Neural cell (in vitro differentiated cells): ENCODE measurements at regions not wholly inside any gene's neighbourhood (a gene's known extent, or its start where the extent isn't known, plus 50 kb on each side); places are given as distances from the start of the nearest gene placed in this dataset.
"Not testable (repeated sequence)": the region's sequence is repeated elsewhere in the genome, so short reads cannot be mapped to it uniquely, and the experiment has no call there.

Experiments used
- H2AFZ ChIP-seq: fragments of 200-600, 300-800 bp; sonication (generic), shearing (Covaris generic); 2 replicates; pipeline ENCODE4 v1.6.0; 2014; ENCODE audit warnings: low read depth, mild to moderate bottlenecking, antibody characterized with exemption, low read length, moderate library complexity
- H3F3A ChIP-seq: fragments of 200-600 bp; shearing (Covaris generic); 2 replicates; pipeline ENCODE4 v1.6.1; 2016; ENCODE audit warnings: mild to moderate bottlenecking, moderate library complexity, mixed read lengths, antibody characterized with exemption, low read length; ENCODE audit not compliant: insufficient read depth, poor library complexity, severe bottlenecking
- H3K27ac ChIP-seq: fragments of 200-600, 300-800 bp; sonication (generic), shearing (Covaris generic); 2 replicates; pipeline ENCODE4 v1.5.1; 2014; ENCODE audit warnings: mild to moderate bottlenecking, low read length, moderate library complexity
- H3K27me3 ChIP-seq: fragments of 300-800, 200-600 bp; sonication (generic), shearing (Covaris generic); 2 replicates; pipeline ENCODE4 v1.6.0; 2014; ENCODE audit warnings: mild to moderate bottlenecking, low read depth, low read length, moderate library complexity; ENCODE audit not compliant: insufficient read depth
- H3K36me3 ChIP-seq: fragments of 300-800, 200-600 bp; sonication (generic), shearing (Covaris generic); 2 replicates; pipeline ENCODE4 v1.5.1; 2014; ENCODE audit warnings: mild to moderate bottlenecking, antibody characterized with exemption, low read length, moderate library complexity; ENCODE audit not compliant: insufficient read depth
- H3K4me2 ChIP-seq: fragments of 300-800, 200-600 bp; sonication (generic), shearing (Covaris generic); 2 replicates; pipeline ENCODE4 v1.6.0; 2014; ENCODE audit warnings: mild to moderate bottlenecking, low read length
- H3K4me3 ChIP-seq: fragments of 300-800, 200-600 bp; sonication (generic), shearing (Covaris generic); 2 replicates; pipeline ENCODE4 v1.5.1; 2014; ENCODE audit warnings: mild to moderate bottlenecking, low read length, moderate library complexity
- H3K79me2 ChIP-seq: fragments of 200-600 bp; shearing (Covaris generic); replicated peaks from 2 replicates; pipeline ENCODE4 v1.6.0; 2014; ENCODE audit warnings: mild to moderate bottlenecking, low read length, moderate library complexity; ENCODE audit not compliant: insufficient read depth
- H3K9ac ChIP-seq: fragments of 300-800, 200-600 bp; sonication (generic), shearing (Covaris generic); 2 replicates; pipeline ENCODE4 v1.6.1; 2016; ENCODE audit warnings: mild to moderate bottlenecking, low read length, mixed read lengths
- H3K9me2 ChIP-seq: fragments of 200-600 bp; shearing (Covaris generic); 2 replicates; pipeline ENCODE4 v1.6.1; 2016; ENCODE audit warnings: mild to moderate bottlenecking, low read length, mixed read lengths; ENCODE audit not compliant: insufficient read depth
- H3K9me3 ChIP-seq: fragments of 200-600, 300-800 bp; sonication (generic), shearing (Covaris generic); 2 replicates; pipeline ENCODE4 v1.6.1; 2016; ENCODE audit warnings: mild to moderate bottlenecking, mixed run types, low read length, moderate library complexity, mixed read lengths
- H4K20me1 ChIP-seq: fragments of 200-600 bp; shearing (Covaris generic); 2 replicates; pipeline ENCODE4 v1.6.1; 2016; ENCODE audit warnings: mild to moderate bottlenecking, mixed run types; ENCODE audit not compliant: insufficient read depth
- EP300 ChIP-seq: fragments of 450-650 bp; conservative IDR thresholded peaks from 2 replicates; pipeline ENCODE4 v1.6.1; 2014; ENCODE audit warnings: antibody characterized with exemption, mild to moderate bottlenecking, moderate library complexity; ENCODE audit not compliant: poor library complexity, severe bottlenecking
- EZH2 ChIP-seq: fragments of 200-600, 300-800 bp; shearing (Covaris generic), sonication (generic); IDR thresholded peaks from 2 replicates; pipeline ENCODE4 v1.6.1; 2014; ENCODE audit warnings: antibody characterized with exemption, low read length, borderline replicate concordance, mild to moderate bottlenecking; ENCODE audit not compliant: insufficient read depth, poor library complexity, severe bottlenecking
- MXI1 ChIP-seq: fragments of 450-650 bp; conservative IDR thresholded peaks from 2 replicates; pipeline ENCODE4 v1.6.1; 2014; ENCODE audit warnings: antibody characterized with exemption, mild to moderate bottlenecking; ENCODE audit not compliant: poor library complexity, severe bottlenecking
- POLR2AphosphoS5 ChIP-seq: IDR thresholded peaks from 2 replicates; pipeline ENCODE4 v1.6.1; 2012
- RAD21 ChIP-seq: fragments of 450-650 bp; conservative IDR thresholded peaks from 2 replicates; pipeline ENCODE4 v1.6.1; 2014; ENCODE audit warnings: antibody characterized with exemption, mild to moderate bottlenecking, moderate library complexity
- SMC3 ChIP-seq: fragments of 450-650 bp; conservative IDR thresholded peaks from 2 replicates; pipeline ENCODE4 v1.6.1; 2014; ENCODE audit warnings: antibody characterized with exemption, mild to moderate bottlenecking, moderate library complexity; ENCODE audit not compliant: poor library complexity
- TAF1 ChIP-seq: IDR thresholded peaks from 2 replicates; pipeline ENCODE4 v1.6.1; 2012; ENCODE audit warnings: low read depth
- TF ChIP-seq, protein P1 (sequence below): IDR thresholded peaks from 2 replicates; pipeline ENCODE4 v1.6.1; 2012; ENCODE audit warnings: borderline replicate concordance
- TF ChIP-seq, protein P2 (sequence below): fragments of 450-650 bp; IDR thresholded peaks from 2 replicates; pipeline ENCODE4 v1.5.1; 2014; ENCODE audit warnings: antibody characterized with exemption, mild to moderate bottlenecking, moderate library complexity; ENCODE audit not compliant: poor library complexity, severe bottlenecking

DNA sequence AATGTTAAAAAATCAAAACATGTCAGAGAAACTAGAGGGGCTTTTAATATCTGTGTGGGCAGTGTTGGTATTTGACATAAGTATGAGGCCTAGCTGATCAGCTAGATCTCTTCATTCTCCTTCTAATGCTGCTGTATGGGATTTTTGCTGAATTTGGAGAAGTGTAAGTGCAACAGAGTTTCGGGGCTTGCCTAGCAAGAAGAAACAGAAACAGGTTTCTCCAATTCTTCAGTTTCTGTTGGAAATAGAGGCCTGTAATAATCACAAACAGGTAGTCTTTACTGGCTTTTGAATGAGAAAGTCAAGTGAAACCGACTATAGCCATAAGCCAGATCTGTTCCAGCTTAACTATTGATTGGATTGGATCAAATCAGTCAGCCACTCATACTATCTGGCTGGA is 96.4 kb upstream of the PCLO start:
- Histone ChIP-seq H3K27me3 (no peaks in the 10 kb centered on the region), H3K36me3 (no peaks in the 10 kb centered on the region), H3K9me2 (no peaks in the 10 kb centered on the region), H3F3A (no peaks in the 10 kb centered on the region), H2AFZ (no peak overlapping the region), H3K27ac (no peak overlapping the region), H3K4me2 (no peak overlapping the region), H3K79me2 (no peaks in the 10 kb centered on the region), H4K20me1 (no peaks in the 10 kb centered on the region), H3K9me3 (no peaks in the 10 kb centered on the region), H3K4me3 (no peak overlapping the region), H3K9ac (no peak overlapping the region)
- no peak for TF ChIP-seq TAF1

DNA sequence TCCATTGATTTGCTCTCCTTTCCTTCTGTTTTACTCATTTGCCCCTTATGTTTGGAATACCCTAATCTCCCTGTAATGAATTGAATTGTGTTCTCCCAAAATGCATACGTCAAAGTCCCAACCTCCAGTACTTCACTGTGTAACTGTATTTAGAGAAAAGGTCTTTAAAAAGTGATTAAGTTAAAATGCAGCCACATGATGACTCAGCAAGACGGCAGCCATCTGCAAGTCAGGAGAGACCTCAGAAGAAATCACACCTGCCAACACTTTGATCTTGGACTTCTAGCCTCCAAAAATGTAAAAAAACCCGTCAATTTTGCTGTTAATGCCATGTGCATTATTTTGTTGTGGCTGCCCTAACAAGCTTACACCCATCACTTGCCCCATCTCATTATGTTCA is 85.3 kb upstream of the PCLO start:
- TF ChIP-seq EZH2 (no peak), SMC3 (no peak), MXI1 (no peak), TAF1 (no peak), POLR2AphosphoS5 (no peak), RAD21 (no peak), EP300 (no peak)
- TF ChIP-seq, protein P1, sequence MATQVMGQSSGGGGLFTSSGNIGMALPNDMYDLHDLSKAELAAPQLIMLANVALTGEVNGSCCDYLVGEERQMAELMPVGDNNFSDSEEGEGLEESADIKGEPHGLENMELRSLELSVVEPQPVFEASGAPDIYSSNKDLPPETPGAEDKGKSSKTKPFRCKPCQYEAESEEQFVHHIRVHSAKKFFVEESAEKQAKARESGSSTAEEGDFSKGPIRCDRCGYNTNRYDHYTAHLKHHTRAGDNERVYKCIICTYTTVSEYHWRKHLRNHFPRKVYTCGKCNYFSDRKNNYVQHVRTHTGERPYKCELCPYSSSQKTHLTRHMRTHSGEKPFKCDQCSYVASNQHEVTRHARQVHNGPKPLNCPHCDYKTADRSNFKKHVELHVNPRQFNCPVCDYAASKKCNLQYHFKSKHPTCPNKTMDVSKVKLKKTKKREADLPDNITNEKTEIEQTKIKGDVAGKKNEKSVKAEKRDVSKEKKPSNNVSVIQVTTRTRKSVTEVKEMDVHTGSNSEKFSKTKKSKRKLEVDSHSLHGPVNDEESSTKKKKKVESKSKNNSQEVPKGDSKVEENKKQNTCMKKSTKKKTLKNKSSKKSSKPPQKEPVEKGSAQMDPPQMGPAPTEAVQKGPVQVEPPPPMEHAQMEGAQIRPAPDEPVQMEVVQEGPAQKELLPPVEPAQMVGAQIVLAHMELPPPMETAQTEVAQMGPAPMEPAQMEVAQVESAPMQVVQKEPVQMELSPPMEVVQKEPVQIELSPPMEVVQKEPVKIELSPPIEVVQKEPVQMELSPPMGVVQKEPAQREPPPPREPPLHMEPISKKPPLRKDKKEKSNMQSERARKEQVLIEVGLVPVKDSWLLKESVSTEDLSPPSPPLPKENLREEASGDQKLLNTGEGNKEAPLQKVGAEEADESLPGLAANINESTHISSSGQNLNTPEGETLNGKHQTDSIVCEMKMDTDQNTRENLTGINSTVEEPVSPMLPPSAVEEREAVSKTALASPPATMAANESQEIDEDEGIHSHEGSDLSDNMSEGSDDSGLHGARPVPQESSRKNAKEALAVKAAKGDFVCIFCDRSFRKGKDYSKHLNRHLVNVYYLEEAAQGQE: no peak
- TF ChIP-seq, protein P2, sequence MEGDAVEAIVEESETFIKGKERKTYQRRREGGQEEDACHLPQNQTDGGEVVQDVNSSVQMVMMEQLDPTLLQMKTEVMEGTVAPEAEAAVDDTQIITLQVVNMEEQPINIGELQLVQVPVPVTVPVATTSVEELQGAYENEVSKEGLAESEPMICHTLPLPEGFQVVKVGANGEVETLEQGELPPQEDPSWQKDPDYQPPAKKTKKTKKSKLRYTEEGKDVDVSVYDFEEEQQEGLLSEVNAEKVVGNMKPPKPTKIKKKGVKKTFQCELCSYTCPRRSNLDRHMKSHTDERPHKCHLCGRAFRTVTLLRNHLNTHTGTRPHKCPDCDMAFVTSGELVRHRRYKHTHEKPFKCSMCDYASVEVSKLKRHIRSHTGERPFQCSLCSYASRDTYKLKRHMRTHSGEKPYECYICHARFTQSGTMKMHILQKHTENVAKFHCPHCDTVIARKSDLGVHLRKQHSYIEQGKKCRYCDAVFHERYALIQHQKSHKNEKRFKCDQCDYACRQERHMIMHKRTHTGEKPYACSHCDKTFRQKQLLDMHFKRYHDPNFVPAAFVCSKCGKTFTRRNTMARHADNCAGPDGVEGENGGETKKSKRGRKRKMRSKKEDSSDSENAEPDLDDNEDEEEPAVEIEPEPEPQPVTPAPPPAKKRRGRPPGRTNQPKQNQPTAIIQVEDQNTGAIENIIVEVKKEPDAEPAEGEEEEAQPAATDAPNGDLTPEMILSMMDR: no peak
- Histone ChIP-seq H3K9me3 (no peaks in the 10 kb centered on the region), H3K9ac (no peak overlapping the region), H4K20me1 (no peaks in the 10 kb centered on the region), H3K4me2 (no peak overlapping the region), H2AFZ (no peak overlapping the region), H3K27ac (no peak overlapping the region), H3K4me3 (no peak overlapping the region), H3K79me2 (no peaks in the 10 kb centered on the region), H3F3A (no peaks in the 10 kb centered on the region), H3K27me3 (no peaks in the 10 kb centered on the region), H3K36me3 (no peaks in the 10 kb centered on the region), H3K9me2 (no peaks in the 10 kb centered on the region)

DNA sequence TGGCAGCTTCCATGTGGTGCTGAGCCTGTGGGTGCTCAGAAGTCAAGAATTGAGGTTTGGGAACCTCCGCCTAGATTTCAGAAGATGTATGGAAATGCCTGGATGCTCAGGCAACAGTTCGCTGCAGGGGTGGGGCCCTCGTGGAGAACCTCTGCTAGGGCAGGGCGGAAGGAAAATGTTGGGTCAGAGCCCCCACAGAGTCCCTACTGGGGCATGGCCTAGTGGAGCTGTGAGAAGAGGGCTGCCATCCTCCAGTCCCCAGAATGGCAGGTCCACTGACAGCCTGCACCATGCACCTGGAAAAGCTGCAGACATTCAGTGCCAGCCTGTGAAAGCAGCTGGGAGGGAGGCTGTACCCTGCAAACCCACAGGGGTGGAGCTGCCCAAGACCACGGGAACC is 56.5 kb upstream of the PCLO start:
- H3K27ac ChIP-seq, H4K20me1 ChIP-seq, H3K9me3 ChIP-seq, H3K4me2 ChIP-seq, H3K4me3 ChIP-seq, H3K79me2 ChIP-seq, H3K27me3 ChIP-seq, H3K9ac ChIP-seq, H3K36me3 ChIP-seq, H3F3A ChIP-seq, H2AFZ ChIP-seq, H3K9me2 ChIP-seq: not testable (repeated sequence)
